GM12872 (cell line): ENCODE measurements at regions not wholly inside any gene's neighbourhood (a gene's known extent, or its start where the extent isn't known, plus 50 kb on each side); places are given as distances from the start of the nearest gene placed in this dataset.
A peak's percentile ranks its signal among the peaks of the same experiment; 100 is the strongest.

ENCODE experiments used
- TF ChIP-seq, protein P1 (sequence below): IDR thresholded peaks from 3 replicates; pipeline ENCODE4 v1.5.1; 2011; ENCODE audit warnings: low read depth, mild to moderate bottlenecking, low read length, moderate library complexity; ENCODE audit not compliant: insufficient read depth

DNA sequence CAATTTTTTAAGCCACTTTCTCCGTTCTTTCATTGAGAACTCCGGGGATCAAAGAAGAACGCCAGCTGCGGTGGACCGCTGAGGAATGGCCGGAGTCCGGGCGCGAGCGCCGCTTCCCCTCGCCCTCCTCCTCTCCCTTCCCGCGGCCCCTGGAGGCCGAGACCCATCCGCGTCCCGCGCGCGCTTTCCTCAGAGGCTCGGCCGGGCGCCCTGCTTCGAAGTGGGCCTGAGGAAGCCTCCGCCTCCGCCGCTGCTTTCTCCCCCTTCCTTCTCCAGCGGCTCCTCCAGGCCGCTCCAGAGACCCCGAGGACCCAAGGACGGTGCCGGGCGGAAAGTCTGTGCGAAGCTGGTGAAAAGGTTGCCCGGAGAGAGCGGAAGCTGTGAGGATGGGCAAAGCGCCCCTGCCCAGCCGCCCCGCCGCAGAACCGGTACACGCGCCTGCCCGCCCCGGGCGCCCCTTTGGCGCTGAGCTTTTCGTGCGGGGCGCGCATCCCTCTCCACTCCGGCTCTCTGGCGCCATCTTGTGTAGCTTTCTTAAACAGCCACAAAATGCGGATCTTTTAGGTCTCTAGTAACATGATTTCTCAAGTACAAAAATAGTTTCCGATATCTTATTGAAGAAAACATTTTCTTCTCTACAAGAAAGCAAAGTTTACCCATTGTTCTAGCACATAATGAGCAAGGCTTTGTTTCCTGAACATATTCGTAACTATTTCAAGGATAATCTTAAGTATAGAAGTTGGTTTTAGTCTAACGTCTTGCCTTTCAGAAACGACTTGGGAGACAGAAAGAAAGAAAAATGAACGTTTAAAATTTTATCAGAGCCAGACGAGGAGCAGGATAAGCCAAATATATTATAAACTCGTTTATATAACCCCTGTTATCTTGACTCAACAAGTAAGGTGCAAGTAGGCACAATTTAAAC, 59.2 kb upstream of the FAM174B start:
- TF ChIP-seq, protein P1, sequence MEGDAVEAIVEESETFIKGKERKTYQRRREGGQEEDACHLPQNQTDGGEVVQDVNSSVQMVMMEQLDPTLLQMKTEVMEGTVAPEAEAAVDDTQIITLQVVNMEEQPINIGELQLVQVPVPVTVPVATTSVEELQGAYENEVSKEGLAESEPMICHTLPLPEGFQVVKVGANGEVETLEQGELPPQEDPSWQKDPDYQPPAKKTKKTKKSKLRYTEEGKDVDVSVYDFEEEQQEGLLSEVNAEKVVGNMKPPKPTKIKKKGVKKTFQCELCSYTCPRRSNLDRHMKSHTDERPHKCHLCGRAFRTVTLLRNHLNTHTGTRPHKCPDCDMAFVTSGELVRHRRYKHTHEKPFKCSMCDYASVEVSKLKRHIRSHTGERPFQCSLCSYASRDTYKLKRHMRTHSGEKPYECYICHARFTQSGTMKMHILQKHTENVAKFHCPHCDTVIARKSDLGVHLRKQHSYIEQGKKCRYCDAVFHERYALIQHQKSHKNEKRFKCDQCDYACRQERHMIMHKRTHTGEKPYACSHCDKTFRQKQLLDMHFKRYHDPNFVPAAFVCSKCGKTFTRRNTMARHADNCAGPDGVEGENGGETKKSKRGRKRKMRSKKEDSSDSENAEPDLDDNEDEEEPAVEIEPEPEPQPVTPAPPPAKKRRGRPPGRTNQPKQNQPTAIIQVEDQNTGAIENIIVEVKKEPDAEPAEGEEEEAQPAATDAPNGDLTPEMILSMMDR: peak; percentile 76

DNA sequence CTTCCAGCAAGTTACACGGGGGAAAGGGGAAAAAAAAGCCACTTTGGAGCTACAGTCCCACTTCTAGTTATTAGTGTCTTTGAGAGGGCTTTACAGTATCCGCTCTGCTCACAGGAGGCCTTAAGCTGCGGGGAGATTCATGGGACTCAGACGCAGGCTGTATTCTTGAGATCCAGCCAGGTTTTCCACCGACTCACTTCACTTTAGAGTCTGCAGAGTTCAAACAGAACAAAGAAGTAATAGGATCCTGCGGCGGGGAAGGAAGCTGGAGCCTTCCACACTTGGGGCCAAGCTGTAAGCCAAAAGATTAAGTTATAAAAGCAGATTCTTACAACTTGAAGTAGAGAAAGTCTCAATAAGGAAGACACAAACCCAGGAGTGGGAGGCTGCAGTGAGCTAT, 60.2 kb upstream of the FAM174B start:
- TF ChIP-seq, protein P1: no peak

DNA sequence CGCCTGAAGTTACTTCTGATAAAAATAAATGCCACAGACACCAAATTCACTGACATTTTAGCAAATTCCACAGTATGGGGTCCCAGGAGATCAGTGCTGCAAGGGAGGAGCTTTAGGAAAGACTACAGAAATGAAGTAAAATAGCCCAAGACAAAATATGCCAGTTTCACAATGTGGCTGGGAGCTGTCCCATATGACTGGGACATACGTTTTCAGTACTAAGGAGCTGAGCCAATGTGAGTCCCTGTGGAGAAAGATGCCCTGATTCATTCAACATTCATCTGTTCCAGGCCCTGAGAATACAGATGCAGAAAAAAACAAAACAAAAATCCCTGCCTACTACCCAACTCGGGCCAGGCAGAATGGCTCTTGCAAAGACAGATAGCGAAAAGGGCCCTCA, 63.4 kb upstream of the FAM174B start:
- TF ChIP-seq, protein P1: no peak

DNA sequence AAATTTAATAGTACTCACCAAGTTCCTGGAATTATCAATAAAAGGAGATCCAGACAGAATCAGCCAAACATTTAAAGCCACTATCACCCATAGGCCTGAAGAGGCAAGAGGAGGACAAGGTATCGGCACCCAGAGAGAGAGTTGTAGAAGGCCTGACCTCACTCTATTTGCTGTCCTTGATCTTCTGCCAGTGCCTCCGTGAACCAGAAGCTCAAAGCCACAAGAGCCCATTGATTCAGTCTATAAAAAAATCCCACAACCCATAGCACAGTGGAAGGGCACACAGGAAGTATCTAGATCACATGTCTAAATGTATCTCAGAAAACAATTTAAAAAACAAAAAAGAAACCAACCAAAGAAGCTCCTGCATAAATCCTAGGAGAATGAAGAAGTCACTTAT, 68.6 kb upstream of the FAM174B start:
- TF ChIP-seq, protein P1: no peak

DNA sequence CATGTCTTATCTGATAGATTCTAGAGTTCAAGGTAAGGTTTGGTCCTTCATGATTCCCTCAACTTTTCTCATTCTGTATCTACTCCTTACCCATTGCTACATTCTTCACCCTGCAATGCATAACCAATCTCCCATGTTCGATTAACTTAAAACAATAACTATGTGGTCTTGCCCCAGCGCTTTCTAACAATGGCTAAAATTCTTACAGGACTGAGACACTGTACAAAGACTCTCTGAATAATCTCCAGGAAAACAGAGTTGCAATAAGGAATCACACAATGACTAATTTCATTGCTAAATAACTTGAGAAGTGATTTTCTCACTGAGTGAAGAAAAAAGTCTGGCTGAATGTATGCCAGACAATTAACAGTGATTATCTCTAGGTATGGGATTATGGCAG, 69.6 kb upstream of the FAM174B start:
- TF ChIP-seq, protein P1: no peak

DNA sequence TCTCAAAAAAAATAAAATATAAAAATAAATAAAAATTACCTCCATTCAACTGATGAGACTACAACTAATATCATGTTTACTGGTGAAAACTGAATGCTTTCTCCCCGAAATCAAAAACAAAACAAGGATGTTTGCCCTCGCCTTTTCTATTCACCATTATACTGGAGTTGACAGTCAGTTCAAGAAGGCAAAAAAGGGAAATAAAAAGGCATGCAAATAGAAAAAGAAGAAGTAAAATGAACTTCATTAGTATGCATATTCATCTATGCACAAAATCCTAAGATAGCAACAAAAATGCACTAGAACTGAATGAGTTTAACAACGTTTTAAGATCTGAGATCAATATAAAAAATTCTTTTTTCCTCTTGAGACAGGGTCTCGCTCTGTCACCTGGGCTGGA, 72.7 kb upstream of the FAM174B start:
- TF ChIP-seq, protein P1: no peak

DNA sequence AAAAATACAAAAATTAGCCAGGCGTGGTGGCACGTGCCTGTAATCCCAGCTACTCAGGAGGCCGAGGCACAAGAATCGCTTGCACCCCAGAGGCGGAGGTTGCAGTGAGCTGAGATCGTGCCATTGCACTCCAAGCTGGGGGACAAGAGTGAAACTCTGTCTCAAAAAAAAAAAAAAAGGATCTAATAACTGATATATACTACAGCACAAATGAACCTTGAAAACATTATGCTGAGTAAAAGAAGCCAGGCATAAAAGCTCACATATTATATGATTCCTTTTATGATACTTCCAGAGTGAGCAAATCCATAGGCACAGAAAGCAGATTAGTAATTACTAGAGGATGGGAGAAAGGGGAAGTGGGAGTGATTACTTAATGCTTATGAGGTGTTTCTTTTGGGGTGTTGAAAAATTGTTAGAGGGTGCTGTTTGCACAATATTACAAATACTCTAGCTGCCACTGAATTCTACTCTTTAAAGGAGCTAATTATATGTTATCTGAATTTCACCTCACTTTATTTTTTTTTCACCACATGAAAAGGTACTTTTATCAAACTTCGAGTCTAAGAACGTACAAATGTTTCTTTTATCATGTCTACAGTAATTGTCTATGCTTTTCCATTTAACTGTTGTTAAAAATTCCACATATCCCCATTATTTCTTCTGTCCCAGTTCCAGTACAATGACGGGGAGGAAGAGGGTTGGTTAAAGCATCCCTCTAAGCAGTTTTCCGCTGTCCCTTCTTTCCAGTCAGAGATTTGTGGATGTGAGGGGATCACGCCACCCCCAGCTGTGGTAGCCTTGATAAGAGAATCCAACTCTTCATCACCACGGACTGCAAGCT, 77.7 kb upstream of the FAM174B start:
- TF ChIP-seq, protein P1: no peak
